NT2/D1 (cell line): ENCODE measurements at regions not wholly inside any gene's neighbourhood (a gene's known extent, or its start where the extent isn't known, plus 50 kb on each side); places are given as distances from the start of the nearest gene placed in this dataset.
A peak's percentile ranks its signal among the peaks of the same experiment; 100 is the strongest.

Source experiments
- DNase-seq: peaks from one replicate; pipeline ENCODE4 v3.0.0-alpha.2; 2011; ENCODE audit warnings: low read depth, low spot score
- H3K27me3 ChIP-seq: 2 replicates; pipeline ENCODE4 v1.6.0; 2011; ENCODE audit warnings: mild to moderate bottlenecking; ENCODE audit not compliant: insufficient read length, insufficient read depth
- H3K36me3 ChIP-seq: 2 replicates; pipeline ENCODE4 v1.6.1; 2011; ENCODE audit warnings: mild to moderate bottlenecking, low read length, mixed read lengths; ENCODE audit not compliant: insufficient read depth, insufficient read length
- H3K4me1 ChIP-seq: 2 replicates; pipeline ENCODE4 v1.5.1; 2011; ENCODE audit not compliant: insufficient read depth, insufficient read length
- H3K4me3 ChIP-seq: 2 replicates; pipeline ENCODE4 v1.5.1; 2011; ENCODE audit warnings: low read depth; ENCODE audit not compliant: insufficient read length
- H3K9ac ChIP-seq: 2 replicates; pipeline ENCODE4 v1.6.0; 2011; ENCODE audit warnings: low read depth; ENCODE audit not compliant: insufficient read length
- H3K9me3 ChIP-seq: 2 replicates; pipeline ENCODE4 v1.5.1; 2011; ENCODE audit warnings: mild to moderate bottlenecking, low read length; ENCODE audit not compliant: insufficient read depth
- SUZ12 ChIP-seq: IDR thresholded peaks from 2 replicates; pipeline ENCODE4 v1.6.1; 2011; ENCODE audit not compliant: insufficient read length, insufficient read depth; ENCODE audit errors: extremely low read depth
- YY1 ChIP-seq: IDR thresholded peaks from 2 replicates; pipeline ENCODE4 v1.6.1; 2011; ENCODE audit not compliant: insufficient read length, insufficient read depth
- ZNF274 ChIP-seq: IDR thresholded peaks from 2 replicates; pipeline ENCODE4 v1.6.1; 2011; ENCODE audit warnings: mild to moderate bottlenecking, low read depth, low read length

DNA sequence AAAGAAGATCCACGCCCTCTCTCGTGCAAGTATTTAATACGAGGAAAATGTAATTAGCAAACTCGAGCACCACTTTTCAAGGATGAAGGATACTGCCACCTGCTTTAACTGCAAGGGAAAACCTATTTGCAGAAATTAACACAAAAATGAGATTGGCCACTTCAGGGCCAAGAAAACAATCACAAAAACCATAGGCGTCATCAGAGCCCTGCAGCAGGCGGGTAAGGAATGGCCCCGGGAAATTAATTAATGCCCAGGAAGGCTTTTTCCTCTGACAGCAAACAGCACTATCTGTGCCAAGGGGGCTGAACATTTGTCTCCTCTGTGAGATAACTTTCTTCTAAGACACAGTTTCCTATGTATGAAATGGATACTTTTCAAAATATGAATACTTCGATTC lies 255.7 kb downstream of the CTTN start:
- Histone ChIP-seq H3K4me1 (no peaks in the 10 kb centered on the region), H3K9me3 (no peaks in the 10 kb centered on the region), H3K9ac (no peak overlapping the region), H3K27me3 (no peaks in the 10 kb centered on the region), H3K36me3 (no peaks in the 10 kb centered on the region), H3K4me3 (no peak overlapping the region)
- no peak for DNase-seq
- TF ChIP-seq ZNF274 (no peak), SUZ12 (no peak), YY1 (no peak)

DNA sequence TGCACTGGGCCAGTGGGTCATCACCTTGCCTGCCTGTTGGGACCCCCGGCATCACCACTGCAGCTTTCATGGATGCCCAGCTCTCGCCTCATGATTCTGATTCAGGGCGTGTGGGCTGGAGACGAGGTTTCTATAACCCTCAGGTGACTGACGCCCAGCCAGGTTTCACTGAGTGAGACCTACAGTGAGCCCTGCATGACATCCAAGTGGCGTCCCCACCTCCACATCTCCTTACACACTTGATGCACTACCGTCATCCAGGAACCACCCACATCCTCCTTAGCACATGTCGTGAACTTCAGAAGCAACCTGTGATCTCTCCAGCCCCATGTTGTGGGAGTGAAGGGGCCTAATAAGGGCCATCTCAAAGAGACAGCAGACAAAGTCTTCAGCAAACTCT lies 257.5 kb downstream of the CTTN start:
- no peaks in the 10 kb centered on the region for H3K4me1 ChIP-seq
- H3K27me3 ChIP-seq, result peaks cover 2% of the 10 kb centered on the region
- no peaks in the 10 kb centered on the region for H3K9me3 ChIP-seq
- DNase-seq, result no peak
- H3K9ac ChIP-seq, result no peak overlapping the region
- no peak for TF ChIP-seq SUZ12
- TF ChIP-seq YY1, result no peak
- no peak for TF ChIP-seq ZNF274
- no peak overlapping the region for H3K4me3 ChIP-seq
- H3K36me3 ChIP-seq, result no peaks in the 10 kb centered on the region

DNA sequence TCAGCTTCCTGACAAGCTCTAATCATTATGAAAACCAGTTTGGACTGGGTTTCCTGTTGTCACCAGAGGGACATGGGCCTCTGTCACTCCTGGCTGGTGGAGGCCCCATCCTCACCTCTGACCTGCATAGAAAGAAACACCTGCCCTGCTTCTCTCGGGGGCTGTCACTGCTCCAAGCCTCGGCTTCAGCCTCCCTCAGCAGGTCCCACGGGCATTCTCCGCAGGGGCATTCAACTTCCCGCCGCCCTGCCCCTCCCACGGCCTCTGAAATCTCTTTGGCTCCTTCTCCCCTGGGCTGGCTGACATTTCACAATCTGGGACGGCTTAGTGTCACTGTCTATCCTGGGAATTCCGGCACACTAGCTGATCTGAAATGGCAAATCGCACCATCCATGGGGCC lies 257.9 kb downstream of the CTTN start:
- H3K4me3 ChIP-seq, result no peak overlapping the region
- H3K9ac ChIP-seq, result no peak overlapping the region
- DNase-seq, result no peak
- no peak for TF ChIP-seq ZNF274
- no peak for TF ChIP-seq SUZ12
- TF ChIP-seq YY1, result no peak
- no peaks in the 10 kb centered on the region for H3K9me3 ChIP-seq
- H3K27me3 ChIP-seq, result peaks cover 7% of the 10 kb centered on the region
- H3K36me3 ChIP-seq, result no peaks in the 10 kb centered on the region
- no peaks in the 10 kb centered on the region for H3K4me1 ChIP-seq

DNA sequence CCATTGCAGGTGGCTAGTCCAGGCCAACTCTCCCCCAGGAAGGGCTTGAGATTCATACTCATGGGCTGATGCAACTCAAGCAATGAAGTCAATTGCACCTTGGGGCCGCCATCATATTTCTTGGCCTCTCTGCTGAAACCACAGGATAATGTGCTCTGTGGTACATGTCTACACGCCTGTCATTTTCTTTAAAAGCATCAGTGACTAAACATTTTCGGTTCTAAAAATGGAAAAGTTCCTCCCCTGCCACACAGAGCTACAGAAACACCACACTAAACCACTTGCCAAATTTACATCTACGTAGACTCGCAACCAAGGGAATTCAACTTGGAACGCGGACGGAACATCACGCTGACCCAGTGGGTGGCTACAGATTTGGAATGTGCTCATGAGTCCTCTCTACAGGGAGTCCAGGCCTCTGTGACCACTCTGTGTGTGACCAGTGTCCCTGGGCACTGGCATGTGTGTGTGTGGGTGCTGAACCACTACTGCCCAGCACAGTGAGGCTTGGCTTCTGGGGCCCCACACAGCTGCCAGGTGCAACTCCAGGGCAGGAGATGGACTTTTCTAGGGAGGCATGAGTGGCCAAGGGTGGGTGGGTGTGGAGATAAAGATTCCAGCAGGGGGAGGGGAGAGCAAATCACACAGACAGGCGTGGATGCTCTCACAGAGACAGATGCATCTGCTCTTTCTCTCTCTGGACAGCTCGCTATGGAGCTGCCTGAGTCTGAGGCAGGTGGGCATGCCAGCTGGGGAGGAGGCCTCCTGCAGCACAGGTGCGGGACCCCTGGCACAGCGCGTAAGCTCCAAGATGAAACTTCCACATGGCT lies 261.9 kb downstream of the CTTN start:
- Histone ChIP-seq H3K27me3 (peaks cover 13% of the 10 kb centered on the region), H3K9ac (no peak overlapping the region), H3K4me3 (no peak overlapping the region), H3K4me1 (peaks cover 11% of the 10 kb centered on the region), H3K36me3 (no peaks in the 10 kb centered on the region), H3K9me3 (no peaks in the 10 kb centered on the region)
- TF ChIP-seq SUZ12, result no peak
- TF ChIP-seq ZNF274, result no peak
- no peak for DNase-seq

DNA sequence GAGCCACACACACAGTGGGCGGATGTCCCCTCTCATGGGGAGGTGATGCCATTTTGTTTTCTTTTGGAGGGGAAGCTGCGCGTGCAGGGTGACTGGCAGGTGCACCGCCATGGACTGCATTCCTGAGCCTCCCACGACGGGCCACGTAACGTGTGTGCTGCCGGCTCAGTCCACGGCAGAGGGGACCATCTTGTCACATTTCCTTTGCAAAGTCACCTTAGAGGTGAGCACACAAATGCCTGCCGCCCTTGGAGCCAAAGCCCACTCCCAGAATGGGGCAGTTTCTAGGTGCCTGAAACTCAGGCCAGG lies 262.5 kb downstream of the CTTN start:
- DNase-seq, result no peak

DNA sequence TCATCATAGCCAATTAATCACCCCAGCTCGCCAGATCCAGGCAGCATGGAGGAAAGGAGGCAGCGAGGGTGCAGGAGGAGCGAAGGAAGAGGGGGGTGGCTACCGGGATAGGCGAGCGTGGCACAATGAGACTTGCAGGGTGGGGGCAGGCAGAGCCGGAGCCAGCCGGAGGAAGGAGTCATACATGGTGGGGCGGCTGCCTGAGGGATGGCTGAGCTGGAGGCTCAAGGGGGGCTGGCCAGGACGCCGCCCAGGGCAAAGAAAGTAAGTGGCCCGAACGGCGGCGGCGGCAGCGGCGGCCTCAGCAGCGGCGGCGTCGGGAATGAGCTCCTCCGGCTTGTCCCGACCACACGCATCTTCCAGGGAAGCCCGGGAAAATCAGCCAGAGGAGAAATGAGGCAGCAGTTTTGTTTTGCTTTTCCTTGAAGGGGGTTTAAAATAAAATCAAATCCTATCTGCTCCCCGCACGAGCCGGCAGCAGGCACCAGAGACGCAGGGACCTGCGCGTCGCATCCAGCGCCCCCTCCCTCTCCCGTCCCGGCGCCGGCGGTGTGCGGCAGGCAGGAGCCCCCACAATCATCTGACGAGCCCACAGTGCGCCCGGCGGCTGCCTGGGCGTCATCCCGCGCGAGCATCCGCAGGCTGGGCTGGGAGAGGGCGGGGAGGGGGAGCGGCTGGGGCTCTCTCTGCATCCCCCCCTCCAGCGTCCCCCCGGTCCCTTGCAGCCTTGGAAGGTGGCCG lies 263.6 kb downstream of the CTTN start:
- DNase-seq, result peak; percentile 39
- peaks cover 14% of the 10 kb centered on the region for H3K4me1 ChIP-seq
- TF ChIP-seq YY1, result no peak
- H3K4me3 ChIP-seq, result peak overlapping the region; percentile 45
- H3K36me3 ChIP-seq, result no peaks in the 10 kb centered on the region
- no peaks in the 10 kb centered on the region for H3K9me3 ChIP-seq
- H3K27me3 ChIP-seq, result peaks cover 13% of the 10 kb centered on the region
- peak overlapping the region; percentile 67 for H3K9ac ChIP-seq

More for the DNA sequence above, 262.5 kb downstream of the CTTN start:
- H3K27me3 ChIP-seq, result peaks cover 13% of the 10 kb centered on the region
- H3K9ac ChIP-seq, result no peak overlapping the region
- no peaks in the 10 kb centered on the region for H3K9me3 ChIP-seq
- TF ChIP-seq ZNF274, result no peak
- no peak for TF ChIP-seq SUZ12
- TF ChIP-seq YY1, result no peak
- H3K4me3 ChIP-seq, result no peak overlapping the region
- peaks cover 12% of the 10 kb centered on the region for H3K4me1 ChIP-seq
- H3K36me3 ChIP-seq, result no peaks in the 10 kb centered on the region

DNA sequence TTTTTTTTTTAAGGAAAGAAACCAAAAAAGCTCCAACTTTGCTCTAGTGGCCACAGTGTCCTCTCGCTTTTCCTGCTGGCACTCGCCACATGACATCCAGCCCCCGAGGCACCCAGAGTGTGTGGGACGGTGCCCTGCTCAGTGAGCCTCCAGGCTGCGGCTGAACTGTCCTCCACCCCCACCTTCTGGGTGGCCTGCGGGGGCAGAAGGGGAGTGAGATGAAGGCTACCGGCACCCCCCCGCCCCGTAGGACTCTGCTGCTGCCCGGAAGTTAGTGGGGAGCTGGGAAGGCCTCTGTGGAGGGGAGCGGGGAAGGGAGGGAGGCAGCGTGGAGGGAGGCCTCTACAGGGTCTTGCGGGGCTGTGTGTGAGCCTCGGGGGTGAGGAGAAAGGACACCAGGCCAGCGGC lies 264.4 kb downstream of the CTTN start:
- no peaks in the 10 kb centered on the region for H3K9me3 ChIP-seq
- H3K4me1 ChIP-seq, result peaks cover 14% of the 10 kb centered on the region
- no peaks in the 10 kb centered on the region for H3K36me3 ChIP-seq
- DNase-seq, result no peak
- peak overlapping the region; percentile 45 for H3K4me3 ChIP-seq
- TF ChIP-seq YY1 (no peak), ZNF274 (no peak), SUZ12 (no peak)
- H3K9ac ChIP-seq, result peak overlapping the region; percentile 50
- H3K27me3 ChIP-seq, result peaks cover 13% of the 10 kb centered on the region
